HG02973 (cell line): ENCODE measurements at regions not wholly inside any gene's neighbourhood (a gene's known extent, or its start where the extent isn't known, plus 50 kb on each side); places are given as distances from the start of the nearest gene placed in this dataset.

ENCODE experiments used
- ATAC-seq: cut with Tn5 transposase; IDR thresholded peaks from one replicate; pipeline ENCODE4 v1.9.1; 2021; ENCODE audit warnings: moderate library complexity; ENCODE audit not compliant: unreplicated experiment

DNA sequence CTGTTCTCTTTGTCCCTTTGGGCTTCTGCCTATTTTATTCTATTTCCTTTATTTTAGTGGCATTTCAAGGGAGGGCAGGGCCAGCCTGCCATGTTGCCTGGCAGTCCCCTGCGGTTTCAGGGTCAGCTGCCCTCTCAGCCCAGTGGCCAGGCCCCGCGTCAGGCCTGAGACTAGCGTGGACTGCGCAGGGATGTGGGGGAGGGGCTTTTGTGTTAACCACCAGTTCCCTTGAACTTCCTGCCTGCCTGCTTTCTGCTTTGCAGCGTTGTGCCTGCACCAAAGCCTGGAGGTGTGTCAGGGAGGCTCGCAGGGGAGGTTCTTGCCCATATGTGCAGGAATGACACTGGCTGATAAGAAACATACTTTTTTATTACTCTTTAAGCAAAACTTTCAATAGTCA lies 157.6 kb downstream of the SLC35B3 start:
- no peak for ATAC-seq

DNA sequence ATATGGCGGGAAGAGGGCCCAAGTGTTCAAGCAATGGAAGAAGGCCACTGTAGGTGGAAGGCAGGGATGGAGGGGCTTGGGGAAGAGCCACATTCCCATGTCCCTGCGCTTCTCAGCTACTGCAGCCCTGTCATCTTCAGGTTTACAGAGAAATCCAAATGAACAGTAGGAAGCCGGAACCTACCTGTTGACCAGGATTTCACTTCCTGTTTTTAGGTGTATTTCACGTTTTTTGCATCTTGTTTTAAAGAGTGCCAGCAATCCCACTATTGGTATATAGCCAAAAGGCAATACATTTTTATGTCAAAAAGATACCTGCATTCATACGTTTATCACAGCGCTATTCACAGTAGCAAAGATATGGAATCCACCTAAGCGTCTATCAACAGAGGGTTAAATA lies 159.2 kb downstream of the SLC35B3 start:
- no peak for ATAC-seq

GRCh38 chr6:8275667-8276066 lies 159.7 kb downstream of the SLC35B3 start:
- no peak for ATAC-seq

GRCh38 chr6:8274226-8274625 lies 161.1 kb downstream of the SLC35B3 start:
- no peak for ATAC-seq

DNA sequence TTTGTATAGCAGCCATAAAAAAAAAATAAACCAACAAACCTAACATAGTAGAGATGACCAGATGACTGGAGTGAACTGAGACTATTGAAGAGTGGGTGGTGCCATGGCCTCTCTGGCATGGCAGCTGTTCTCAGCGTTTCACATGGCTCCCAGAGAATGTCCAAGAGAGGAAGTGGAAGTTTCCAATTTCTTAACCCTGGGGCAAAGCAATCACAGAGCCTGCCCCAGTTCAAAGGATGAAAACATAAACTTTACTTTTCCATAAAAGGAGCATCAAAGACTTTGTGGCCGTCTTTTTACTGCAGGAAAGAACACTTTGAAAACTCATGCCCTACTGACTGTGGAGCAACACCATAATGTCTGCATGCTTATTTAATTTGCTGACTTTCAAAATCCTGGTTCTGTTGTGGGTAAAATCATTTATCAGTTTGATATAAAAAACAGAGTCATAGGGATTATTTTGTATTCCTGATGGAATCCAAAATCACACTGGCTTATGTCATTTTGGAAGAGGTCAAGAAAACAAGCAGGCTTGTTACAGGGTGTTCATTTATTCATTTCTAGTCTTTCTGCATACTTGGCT lies 165.4 kb downstream of the SLC35B3 start:
- ATAC-seq, result no peak

DNA sequence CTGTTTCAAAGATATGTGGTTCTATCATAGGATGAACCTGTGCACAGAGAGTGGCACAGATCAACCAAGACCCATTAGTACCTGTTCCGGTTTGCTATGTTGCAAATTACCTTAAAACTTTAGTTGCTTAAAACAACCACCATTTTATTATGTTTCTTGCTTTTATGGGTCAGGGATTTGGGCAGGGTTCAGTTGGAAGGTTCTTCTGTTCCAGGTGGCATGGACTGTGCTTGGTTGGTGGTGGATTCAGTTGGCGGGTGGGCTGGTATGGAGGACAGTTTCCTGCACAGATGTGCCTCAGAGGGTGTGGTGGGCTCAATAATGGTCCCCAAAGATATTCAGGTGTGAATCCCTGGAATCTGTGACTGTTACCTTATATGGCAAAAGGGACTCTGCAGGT lies 166.3 kb downstream of the SLC35B3 start:
- ATAC-seq, result no peak

DNA sequence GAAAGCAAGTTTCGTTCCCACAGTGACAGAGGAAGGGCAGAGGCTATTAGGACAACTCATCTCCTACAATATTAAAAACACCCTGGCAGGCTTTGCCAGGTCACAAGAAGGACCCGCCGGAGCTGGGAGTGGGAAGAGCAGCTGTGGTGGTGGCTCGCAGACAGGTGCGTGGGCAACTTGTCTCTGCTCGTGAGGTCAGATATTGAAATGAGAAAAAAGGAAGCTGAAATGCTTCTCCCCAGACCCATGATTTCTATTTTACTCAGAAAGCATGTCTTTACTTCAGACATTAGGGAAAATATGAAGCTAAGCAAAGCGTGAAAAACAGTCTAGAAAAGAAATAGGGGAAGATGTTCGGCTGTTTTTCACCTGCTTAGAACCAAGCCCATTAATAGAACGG lies 166.3 kb upstream of the EEF1E1 start:
- no peak for ATAC-seq

GRCh38 chr6:8268156-8268555 lies 165.8 kb upstream of the EEF1E1 start:
- no peak for ATAC-seq

DNA sequence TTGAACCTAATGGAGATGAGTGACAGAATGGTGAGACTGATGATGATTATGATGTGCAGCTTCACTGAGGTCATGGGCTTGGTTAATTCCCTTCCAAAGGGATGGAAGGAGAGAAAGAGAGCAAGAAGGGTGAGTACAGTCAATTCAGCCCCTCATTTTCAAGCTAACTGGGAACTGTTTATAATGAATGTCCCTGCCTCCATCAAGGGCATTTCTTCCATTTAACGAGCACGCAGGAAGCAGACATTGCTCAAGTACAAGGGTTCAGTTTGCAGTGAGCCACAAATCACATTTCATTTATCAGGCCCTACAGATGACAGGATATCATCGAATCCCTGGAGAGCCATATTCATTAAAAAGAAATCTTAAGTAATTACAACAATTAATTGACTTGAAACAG lies 158.3 kb upstream of the EEF1E1 start:
- no peak for ATAC-seq

DNA sequence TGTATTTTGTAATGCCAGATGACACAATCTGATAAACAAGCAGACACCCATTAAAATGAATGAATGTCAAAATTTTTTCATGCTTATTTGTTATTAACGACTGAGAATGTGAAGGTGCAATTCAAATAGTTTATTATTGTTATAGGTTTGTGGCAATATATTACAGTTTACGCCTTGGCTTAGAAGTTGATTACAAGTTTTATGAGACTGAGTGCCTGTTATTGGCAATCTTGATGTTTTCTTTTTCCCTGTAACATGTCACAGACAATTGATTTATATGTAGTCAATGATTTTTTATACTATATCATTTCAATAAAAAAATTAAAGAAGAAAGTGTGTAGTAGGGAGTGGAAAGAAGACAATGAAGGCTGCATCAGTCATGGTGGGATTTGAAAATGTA lies 144.1 kb upstream of the EEF1E1 start:
- ATAC-seq, result no peak

- no peak for ATAC-seq
These were observed 143.4 kb upstream of the EEF1E1 start for GRCh38 chr6:8245726-8246125.

DNA sequence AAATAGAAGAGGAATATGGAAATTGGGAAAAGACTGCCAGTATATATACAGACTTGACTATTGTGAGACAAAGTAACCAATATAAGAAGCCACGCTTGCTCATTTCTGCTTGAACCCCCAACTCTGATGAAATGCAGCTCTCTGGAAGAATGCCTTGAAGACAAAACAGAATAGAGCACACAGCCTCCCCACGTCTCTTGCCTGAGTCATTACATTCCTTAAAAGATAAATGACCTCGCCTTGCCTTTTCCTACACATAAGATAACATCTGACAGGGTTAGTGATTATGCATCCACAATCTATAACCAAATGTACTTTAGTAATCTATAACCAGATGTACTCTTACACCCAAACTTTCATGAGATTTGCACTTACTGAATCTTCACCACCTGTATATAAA lies 141.1 kb upstream of the EEF1E1 start:
- ATAC-seq, result no peak

GRCh38 chr6:8242885-8243284 lies 140.5 kb upstream of the EEF1E1 start:
- no peak for ATAC-seq

DNA sequence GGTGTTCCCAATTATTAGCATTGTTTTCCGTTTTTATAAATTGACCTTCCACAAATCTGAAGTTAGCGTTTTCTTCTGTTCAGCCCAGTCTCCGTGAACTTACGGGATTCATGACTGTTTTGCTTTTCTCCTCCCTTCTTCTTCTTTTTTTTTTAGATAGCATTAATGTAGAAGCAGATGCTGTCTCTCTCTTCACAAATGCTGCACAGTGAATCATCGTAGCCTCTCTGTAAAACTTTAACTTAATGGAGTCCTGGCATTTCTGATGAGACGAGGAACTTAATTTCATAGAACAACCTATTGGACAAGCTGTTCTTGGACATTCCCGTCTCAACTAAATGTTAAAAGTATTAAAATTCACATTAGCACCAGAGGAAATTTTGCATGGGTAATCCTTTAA lies 138.0 kb upstream of the EEF1E1 start:
- ATAC-seq, result no peak

- ATAC-seq, result no peak
These were observed 136.7 kb upstream of the EEF1E1 start for GRCh38 chr6:8238773-8239683.

GRCh38 chr6:8237668-8238067 lies 135.3 kb upstream of the EEF1E1 start:
- ATAC-seq, result no peak

- no peak for ATAC-seq
These were observed 134.6 kb upstream of the EEF1E1 start for GRCh38 chr6:8236956-8237355.

DNA sequence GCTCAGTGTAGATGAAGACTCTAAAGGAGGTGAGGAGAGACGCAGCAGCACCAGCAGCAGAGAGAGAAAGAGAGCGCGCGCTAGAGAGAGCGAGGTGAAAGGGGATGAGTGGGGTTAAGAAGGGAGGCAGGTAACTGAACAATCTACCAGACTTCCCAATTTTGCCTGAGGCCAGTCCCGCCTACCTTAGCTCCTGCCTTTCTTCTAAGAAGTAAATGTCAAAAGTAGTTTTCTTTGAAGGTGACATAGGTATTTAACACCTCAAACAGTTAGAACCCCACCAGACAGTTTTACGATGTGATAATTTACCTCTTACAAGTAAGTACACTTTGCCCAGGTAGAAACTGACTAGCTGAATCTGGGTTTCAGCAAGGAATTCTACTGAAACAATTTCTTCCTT lies 132.0 kb upstream of the EEF1E1 start:
- no peak for ATAC-seq

DNA sequence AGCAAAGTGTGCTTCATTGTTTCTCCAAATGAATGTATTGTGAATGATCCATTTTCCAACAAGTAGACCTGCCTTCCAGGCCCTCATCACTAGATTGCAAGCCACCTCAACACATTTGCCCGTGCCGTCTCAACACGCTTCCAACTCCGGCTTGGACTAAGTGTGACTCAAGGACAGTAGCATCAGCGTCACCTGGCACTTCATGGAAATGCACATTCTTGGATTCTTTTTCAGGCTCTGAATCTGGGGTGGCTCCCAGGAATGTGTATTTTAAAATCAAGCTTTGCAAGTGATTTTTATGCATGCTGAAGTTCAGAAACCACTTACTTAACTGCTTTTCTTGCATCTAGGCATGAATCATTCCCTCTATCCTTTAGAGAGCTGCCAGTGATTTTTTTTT lies 129.6 kb upstream of the EEF1E1 start:
- no peak for ATAC-seq

DNA sequence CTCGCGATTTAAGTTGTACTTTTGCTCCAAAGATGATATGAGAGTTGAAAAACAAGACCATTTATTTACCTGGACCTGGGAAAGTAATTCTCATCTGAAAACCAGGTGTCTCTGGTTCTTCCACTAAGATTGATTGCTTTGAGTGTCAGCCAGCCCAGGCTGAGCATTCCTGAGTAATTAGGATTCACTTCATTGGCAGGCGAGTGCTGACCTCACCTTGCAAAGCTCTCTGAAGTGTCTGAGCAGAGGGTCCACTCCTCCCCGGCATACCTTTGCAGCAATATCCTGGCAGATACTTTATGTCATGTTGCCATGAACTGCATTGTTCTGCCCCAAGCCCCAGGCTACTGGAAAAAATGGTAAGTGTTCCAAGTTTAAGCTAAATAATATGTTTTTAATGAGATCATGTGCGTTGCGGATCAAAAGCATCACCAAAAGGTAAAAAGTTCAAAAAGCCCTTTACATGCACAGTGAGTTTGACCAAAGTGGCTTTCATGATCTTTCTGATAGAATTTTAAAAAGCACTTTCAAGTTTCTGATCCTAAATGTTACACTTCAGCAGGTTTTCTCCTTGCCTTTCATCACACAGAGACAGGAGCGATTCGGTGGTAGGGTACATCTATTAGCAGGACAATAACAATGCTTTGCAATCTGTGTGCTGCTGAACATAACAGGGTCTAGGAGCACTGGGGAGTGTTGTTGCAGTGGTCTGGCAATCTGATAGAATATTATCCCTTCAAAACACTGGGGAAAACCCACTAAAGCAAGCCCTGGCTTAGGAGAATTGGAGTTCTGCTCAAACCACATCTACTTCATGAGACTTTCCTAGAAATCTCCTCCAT lies 127.8 kb upstream of the EEF1E1 start:
- no peak for ATAC-seq

DNA sequence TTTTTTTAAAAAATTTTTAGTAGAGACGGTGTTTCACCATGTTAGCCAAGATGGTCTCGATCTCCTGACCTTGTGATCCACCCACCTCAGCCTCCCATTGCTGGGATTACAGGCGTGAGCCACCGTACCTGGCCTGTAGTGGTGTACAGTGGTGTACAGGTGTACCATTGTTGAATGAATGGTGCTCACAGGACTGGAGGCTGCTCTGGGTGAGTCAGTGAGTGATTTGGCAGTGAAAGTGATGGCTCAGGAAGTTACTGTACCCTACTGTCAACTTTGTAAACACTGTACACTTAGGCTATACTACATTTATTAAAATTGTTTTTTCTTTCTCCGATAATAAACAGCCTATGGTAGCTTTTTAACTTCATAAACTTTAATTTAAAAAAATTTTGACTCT lies 122.8 kb upstream of the EEF1E1 start:
- no peak for ATAC-seq

GRCh38 chr6:8223678-8224077 lies 121.3 kb upstream of the EEF1E1 start:
- ATAC-seq, result no peak
